A172 (cell line): ENCODE measurements at regions not wholly inside any gene's neighbourhood (a gene's known extent, or its start where the extent isn't known, plus 50 kb on each side); places are given as distances from the start of the nearest gene placed in this dataset.

ENCODE experiments used
- DNase-seq: peaks from one replicate; pipeline ENCODE4 v3.0.0-alpha.2; 2015; ENCODE audit warnings: low spot score

GRCh38 chr14:84162633-84163032, 1367.3 kb upstream of the FLRT2 start:
- DNase-seq: no peak

GRCh38 chr14:84167026-84167425, 1362.9 kb upstream of the FLRT2 start:
- DNase-seq: no peak

- no peak for DNase-seq
These were observed 1349.6 kb upstream of the FLRT2 start for GRCh38 chr14:84180336-84180735.

- DNase-seq: no peak
These were observed 1348.9 kb upstream of the FLRT2 start for GRCh38 chr14:84181072-84181471.

- DNase-seq: no peak
These were observed 1334.4 kb upstream of the FLRT2 start for GRCh38 chr14:84195514-84195913.

- no peak for DNase-seq
These were observed 1332.2 kb upstream of the FLRT2 start for GRCh38 chr14:84197704-84198103.

- DNase-seq: no peak
These were observed 1327.5 kb upstream of the FLRT2 start for GRCh38 chr14:84202486-84202885.

- DNase-seq: no peak
These were observed 1326.0 kb upstream of the FLRT2 start for GRCh38 chr14:84203896-84204295.

- DNase-seq: no peak
These were observed 1321.5 kb upstream of the FLRT2 start for GRCh38 chr14:84208451-84208850.

GRCh38 chr14:84209031-84209430, 1320.9 kb upstream of the FLRT2 start:
- no peak for DNase-seq

- DNase-seq: no peak
These were observed 1312.9 kb upstream of the FLRT2 start for GRCh38 chr14:84217066-84217465.

- no peak for DNase-seq
These were observed 1304.7 kb upstream of the FLRT2 start for GRCh38 chr14:84225268-84225667.

- no peak for DNase-seq
These were observed 1301.2 kb upstream of the FLRT2 start for GRCh38 chr14:84228702-84229101.

GRCh38 chr14:84234281-84234680, 1295.7 kb upstream of the FLRT2 start:
- no peak for DNase-seq

GRCh38 chr14:84236290-84236689, 1293.7 kb upstream of the FLRT2 start:
- DNase-seq: no peak

- DNase-seq: no peak
These were observed 1292.1 kb upstream of the FLRT2 start for GRCh38 chr14:84237881-84238280.

GRCh38 chr14:84247693-84248092, 1282.3 kb upstream of the FLRT2 start:
- DNase-seq: no peak

GRCh38 chr14:84250893-84251292, 1279.1 kb upstream of the FLRT2 start:
- peak; percentile 1 for DNase-seq

GRCh38 chr14:84251411-84252115, 1278.4 kb upstream of the FLRT2 start:
- DNase-seq: no peak

GRCh38 chr14:84252706-84253105, 1277.2 kb upstream of the FLRT2 start:
- no peak for DNase-seq

- no peak for DNase-seq
These were observed 1276.6 kb upstream of the FLRT2 start for GRCh38 chr14:84253326-84253725.

- peak; percentile 4 for DNase-seq
These were observed 1275.7 kb upstream of the FLRT2 start for GRCh38 chr14:84254290-84254689.

- DNase-seq: no peak
These were observed 1267.0 kb upstream of the FLRT2 start for GRCh38 chr14:84262932-84263331.

GRCh38 chr14:84272290-84272721, 1257.6 kb upstream of the FLRT2 start:
- no peak for DNase-seq
